Spleen (tissue), 7 donors: ENCODE measurements at regions not wholly inside any gene's neighbourhood (a gene's known extent, or its start where the extent isn't known, plus 50 kb on each side); places are given as distances from the start of the nearest gene placed in this dataset.

Source experiments
- CTCF ChIP-seq, 11 experiments: fragments of 200-600 bp in 7 of 11; fragments of 450-650 bp in 4 of 11; sonication (generic) in 4 of 11; IDR thresholded peaks in 8 of 11; conservative IDR thresholded peaks in 3 of 11; 1 replicate in 7 of 11; 2 replicates in 4 of 11; pipeline versions ENCODE4 v1.4.0 to v1.8.0; 2016 to 2021; ENCODE audit warnings: antibody characterized with exemption in 11 of 11, inconsistent platforms in 4 of 11, mild to moderate bottlenecking in 1 of 11
- POLR2A ChIP-seq, 3 donors: fragments of 450-650 bp; IDR thresholded peaks; one replicate each; pipeline ENCODE4 v1.5.1; 2017; ENCODE audit warnings: antibody characterized with exemption in 3 of 3, mild to moderate bottlenecking in 1 of 3
- donor health status: DM: no; HTN: no; CAD: no; lungs with moderate emphysema.
- donor health status: DM: no; HTN: no; CAD: no.
- donor health status: DM: no; HTN: no; CAD: no.

GRCh38 chr1:216997831-216998230, 274.6 kb upstream of the ESRRG start:
- no peak for TF ChIP-seq CTCF (IDR thresholded peaks at IDR 0.05 in 8 of 11, conservative IDR thresholded peaks at IDR 0.05 in 3 of 11)
- TF ChIP-seq POLR2A (IDR thresholded peaks at IDR 0.05): no peak
